ENCODE measurements at regions not wholly inside any gene's neighbourhood (a gene's known extent, or its start where the extent isn't known, plus 50 kb on each side); places are given as distances from the start of the nearest gene placed in this dataset.

- TF ChIP-seq CTCF (conservative IDR thresholded peaks at IDR 0.05; ENCODE audit: low read length), result no peak
- no peak for TF ChIP-seq EZH2phosphoT487 (IDR thresholded peaks at IDR 0.05; ENCODE audit: borderline replicate concordance, low read depth, low read length)
Measured at GRCh38 chr5:66452109-66452508, 144.1 kb upstream of the MAST4 start.
